ENCODE measurements at regions not wholly inside any gene's neighbourhood (a gene's known extent, or its start where the extent isn't known, plus 50 kb on each side); places are given as distances from the start of the nearest gene placed in this dataset.
A peak's percentile ranks its signal among the peaks of the same experiment; 100 is the strongest.

DNA sequence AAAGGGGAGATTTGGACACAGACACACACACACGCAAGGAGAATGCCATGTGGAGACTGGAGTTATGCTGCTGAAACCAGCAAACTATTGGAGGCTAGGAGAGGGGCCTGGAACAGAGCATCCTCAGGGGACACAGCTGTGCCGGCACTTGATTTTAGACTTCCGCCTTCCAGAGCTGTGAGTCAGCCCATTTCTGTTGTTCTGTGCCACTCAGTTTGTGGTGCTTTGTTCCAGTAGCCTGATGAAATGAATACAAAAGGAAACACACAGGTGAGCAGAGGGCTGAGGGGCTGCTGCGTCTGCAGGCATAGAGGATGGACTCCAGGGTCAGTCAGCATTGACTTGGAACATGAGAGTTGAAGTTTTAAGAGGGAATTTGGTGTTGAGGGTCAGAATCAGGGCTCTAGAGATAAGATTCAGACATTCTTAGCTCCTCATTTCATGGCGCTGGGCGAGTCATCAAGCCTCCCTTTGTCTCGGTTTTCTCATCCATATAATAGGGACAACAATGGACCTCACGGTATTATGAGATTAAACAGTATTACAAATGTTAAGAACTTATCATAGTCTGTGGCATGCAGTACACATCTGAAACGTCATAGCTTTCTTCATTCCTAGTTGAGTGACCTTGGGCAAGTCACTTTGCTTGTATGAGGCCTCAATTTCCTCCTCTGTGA lies 191.0 kb downstream of the MIAT start:
- DNase-seq: no peak

DNA sequence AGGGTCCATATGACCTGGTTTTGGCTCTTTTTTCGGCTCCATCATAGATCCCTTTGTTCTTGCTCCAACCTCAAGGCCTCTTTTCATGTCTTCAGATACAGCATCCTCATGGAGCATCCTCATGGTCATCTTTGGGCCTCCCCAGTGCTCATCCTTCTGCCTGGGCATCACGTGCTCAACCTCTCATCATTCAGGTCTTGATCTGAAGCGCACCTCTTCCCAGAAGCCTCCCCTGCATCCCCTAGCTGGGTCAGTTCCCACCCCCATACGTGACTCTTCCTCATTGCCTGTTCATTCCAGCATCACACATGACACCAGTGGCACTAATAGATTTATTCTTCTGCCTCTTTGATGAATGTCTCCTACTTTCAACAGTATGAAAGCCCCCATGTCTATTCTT lies 192.2 kb downstream of the MIAT start:
- DNase-seq: no peak

DNA sequence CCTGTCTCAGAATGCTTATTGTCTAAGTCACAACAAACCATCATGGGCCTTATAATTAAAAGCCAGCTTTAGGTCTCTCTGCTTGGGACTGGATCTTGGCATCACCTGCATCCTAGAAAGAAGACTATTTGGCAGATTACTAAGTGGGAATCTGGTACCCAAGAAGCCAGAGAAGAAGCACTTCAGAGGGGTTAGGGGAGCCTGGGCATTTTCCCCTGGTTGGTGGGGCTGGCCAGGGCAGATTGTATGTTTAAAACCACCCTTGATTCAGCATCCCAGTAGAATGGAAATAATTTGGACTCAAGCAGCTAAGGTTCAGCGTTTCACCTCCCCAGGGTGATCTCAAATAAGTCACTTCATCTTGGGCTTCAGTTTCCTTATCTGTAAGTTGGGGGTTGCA lies 193.7 kb downstream of the MIAT start:
- no peak for DNase-seq

- no peak for DNase-seq
Measured at GRCh38 chr22:26852176-26852575, 194.8 kb downstream of the MIAT start.

DNA sequence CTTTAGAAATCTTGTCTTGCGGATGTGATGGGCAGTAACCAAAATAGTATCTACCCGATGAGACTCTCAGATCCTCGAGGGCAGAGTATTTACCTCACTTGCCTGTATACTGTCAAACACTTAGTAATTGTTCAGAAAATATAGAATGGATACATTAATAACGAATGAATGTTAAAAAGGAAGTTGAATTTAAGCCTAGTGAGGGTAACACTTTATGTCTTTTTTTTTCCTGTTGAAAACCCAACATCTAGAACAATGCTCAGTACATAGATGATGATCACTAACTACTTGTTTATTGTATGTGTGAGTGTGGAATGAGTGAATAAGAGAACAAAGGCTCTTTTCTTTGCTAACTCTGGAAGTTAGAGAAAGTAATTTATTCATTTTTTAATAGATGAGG lies 195.7 kb downstream of the MIAT start:
- no peak for DNase-seq

DNA sequence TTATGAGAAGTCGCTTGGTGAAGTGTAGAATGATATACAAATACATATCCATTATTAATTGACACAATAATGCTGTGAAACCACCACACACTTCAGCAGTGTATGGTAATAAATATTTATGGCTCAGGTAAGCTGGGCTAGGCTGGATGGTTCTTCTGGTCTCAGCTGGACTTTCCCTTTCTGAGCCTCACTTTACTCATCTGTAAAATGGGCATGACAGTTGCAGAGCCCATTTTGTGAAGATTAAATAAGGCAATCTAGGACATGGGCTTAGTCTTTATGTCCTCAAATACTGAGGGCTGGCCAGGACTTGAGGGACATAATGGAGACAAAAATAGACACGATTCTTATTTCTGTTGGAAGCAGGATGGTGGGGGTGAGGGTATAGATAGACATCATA lies 196.1 kb downstream of the MIAT start:
- DNase-seq: no peak

DNA sequence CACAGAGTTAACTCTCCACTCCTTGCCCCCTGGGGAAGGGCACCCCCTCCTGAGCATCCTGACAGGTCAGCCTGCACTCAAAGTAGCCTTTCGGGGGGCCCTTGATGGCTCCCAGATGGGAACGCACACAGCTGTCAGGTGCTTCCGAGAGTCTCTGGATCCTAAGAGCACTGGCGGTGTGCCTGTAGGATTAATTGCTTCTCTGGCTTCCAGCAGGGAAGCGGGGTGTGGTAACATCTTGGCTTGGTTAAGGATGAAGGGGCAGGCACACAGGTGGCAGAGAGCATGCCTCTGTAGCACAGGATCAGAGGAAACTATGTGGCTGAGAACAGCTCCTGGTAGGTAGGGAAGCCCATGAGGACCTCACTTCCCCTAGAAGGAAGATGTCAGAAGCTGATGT lies 199.8 kb downstream of the MIAT start:
- DNase-seq: no peak

DNA sequence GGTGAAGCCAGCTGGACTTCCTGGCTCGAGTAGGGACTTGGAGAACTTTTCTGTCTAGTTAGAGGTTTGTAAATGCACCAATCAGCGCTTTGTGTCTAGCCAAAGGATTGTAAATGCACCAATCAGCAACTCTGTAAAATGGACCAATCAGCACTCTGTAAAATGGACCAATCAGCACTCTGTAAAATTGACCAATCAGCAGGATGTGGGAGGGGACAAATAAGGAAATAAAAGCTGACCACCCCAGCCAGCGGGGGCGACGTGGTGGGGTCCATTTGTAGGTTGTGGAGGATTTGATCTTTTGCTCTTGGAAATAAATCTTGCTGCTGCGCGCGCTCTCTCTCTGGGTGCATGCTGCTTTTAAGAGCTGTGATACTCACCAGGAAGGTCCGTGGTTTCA lies 202.9 kb downstream of the MIAT start:
- DNase-seq: no peak

GRCh38 chr22:26865021-26865420 lies 207.6 kb downstream of the MIAT start:
- DNase-seq: no peak

- no peak for DNase-seq
Measured at GRCh38 chr22:26883393-26883792, 226.0 kb downstream of the MIAT start.

DNA sequence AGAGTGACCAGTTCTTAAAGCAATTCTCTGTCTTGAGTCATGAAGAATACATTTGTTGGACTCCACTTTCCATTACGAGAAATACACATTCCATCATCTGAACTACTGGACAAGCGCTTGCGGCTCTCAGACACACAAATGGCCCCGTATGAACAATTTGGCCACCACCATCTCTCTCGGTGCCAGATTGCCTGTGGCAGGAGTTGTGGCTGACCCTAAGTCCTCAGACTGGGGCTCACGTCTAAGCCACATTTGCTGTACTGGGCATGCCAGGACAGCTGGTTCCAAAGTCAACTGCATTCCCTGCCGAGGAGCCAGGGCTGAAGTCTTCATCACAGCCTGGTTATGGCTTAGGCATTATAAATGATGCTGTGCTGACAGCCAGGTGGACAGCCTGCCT lies 227.5 kb downstream of the MIAT start:
- no peak for DNase-seq

DNA sequence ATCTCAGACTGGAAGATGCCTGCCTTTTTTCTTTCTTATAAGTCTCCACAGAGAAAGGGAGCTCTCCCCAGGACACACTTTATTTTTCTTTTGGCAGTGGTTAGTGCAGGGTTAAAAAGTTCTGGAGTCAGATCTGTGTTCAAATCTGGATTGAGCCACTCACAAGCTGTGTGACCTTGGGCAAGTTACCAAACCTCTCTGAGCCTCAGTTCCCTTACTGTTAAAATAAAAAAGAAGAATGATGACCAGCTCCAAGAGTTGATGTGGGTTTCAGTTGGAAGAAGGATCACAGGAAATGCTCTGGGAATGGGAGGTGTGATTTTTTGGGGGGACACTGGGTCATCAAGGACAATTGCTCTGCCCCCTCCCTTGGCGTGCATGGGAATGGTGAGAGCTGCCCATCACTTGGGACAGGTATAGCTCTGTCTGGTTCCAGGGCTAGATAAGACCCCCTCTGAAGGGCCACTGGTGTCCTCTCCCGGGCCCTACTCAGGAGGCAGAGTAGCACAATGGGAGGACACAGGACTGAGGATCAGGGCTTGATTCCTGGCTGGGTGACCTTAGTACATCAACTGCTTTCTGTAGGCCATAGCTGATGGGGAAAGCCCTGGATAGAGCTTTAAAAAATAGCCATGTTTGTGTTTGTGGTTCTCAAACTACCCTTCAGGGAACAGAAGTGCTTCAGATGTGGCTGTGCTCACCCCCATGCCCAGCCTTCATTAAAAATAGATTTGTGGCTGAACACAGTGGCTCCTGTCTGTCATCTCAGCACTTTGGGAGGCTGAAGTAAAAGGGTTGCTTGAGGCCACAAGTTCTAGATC lies 228.3 kb downstream of the MIAT start:
- no peak for DNase-seq

- DNase-seq: peak; percentile 67
Measured at GRCh38 chr22:26887456-26887855, 230.1 kb downstream of the MIAT start.

DNA sequence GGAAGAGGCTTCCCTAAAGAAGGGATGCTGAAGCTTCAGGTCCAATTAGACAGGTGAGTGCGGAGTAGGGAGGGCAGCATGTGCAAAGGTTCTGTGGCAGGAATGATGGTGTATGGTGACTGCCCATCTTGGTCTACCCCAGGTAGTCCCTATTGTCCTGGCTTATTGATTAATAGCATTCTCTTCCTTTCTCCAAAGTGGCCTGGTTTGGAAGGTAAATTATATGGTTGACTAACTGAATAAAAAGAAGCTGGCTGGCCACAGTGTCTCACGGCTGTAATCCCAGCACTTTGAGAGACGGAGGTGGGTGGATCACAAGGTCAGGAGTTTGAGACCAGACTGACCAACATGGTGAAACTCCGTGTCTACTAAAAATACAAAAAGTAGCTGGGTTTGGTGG lies 230.5 kb downstream of the MIAT start:
- no peak for DNase-seq

DNA sequence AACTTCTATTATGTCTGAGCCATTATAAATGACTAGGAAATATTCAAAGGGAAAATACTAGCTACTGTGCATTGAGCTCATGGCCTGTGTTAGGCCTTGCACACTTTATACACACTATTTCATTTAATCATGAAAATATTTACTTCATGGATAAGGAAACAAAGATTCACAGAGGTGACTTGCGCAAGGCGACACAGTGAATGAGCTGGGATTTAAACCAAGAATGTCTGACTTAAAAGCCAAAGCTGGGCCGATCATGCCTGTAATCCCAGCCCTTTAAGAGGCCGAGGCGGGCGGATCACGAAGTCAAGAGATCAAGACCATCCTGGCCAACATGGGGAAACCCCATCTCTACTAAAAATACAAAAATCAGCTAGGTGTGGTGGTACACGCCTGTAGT lies 231.5 kb downstream of the MIAT start:
- no peak for DNase-seq

DNA sequence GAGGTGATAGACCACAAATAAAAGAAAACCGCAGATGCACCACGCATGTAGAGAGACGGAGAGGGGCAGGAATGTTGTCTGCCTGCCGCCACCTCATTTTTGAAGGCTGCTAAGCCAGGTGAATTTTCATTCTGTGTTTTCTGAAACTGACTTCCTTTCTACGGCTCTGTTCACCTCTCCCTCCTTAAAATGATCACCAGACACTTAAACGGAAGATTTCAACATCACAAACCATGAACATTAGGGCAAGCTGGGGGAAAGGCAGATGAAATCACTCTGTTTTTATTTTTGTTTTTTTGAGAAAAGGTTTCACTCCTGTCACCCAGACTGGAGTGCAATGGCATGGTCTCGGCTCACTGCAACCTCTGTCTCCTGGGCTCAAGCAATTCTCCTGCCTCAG lies 232.4 kb downstream of the MIAT start:
- no peak for DNase-seq

DNA sequence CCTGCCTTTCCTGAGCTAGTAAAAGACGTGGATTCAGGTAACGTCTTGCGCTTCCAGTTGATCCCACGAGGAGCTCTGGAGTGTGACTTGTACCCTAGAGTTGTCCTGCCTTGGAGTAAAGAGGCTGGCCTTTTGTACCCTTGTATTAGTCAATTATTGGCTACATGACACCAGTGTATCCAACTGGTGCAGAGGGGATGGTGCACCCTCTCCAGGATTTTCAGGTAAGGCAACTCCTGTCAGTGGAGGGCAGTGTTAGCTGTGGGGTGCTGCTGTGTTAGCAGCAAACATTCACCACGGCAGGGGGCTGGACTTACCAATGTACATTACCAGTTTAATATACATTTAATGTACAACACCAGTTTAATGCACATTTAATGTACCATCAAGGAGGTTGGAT lies 233.5 kb downstream of the MIAT start:
- no peak for DNase-seq

DNA sequence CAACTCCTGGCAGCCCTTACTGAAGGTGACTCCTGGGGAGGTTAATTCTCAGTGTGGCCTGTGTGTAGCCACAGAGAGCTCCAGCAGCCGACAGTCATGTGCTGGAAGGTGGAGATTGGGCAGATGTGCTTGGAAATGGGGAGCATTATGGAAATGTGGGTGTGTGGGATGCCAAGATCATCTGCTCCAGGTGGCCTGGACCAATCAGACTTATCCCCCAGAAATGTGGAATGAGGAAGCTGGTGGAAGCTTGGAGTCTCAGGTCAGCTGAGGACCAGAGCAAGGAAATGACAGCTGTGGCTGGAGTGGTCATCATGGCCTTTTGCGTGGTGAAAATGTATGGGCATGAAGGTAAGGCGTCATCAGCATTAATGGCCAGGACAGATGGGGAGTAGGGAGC lies 234.0 kb downstream of the MIAT start:
- DNase-seq: no peak

DNA sequence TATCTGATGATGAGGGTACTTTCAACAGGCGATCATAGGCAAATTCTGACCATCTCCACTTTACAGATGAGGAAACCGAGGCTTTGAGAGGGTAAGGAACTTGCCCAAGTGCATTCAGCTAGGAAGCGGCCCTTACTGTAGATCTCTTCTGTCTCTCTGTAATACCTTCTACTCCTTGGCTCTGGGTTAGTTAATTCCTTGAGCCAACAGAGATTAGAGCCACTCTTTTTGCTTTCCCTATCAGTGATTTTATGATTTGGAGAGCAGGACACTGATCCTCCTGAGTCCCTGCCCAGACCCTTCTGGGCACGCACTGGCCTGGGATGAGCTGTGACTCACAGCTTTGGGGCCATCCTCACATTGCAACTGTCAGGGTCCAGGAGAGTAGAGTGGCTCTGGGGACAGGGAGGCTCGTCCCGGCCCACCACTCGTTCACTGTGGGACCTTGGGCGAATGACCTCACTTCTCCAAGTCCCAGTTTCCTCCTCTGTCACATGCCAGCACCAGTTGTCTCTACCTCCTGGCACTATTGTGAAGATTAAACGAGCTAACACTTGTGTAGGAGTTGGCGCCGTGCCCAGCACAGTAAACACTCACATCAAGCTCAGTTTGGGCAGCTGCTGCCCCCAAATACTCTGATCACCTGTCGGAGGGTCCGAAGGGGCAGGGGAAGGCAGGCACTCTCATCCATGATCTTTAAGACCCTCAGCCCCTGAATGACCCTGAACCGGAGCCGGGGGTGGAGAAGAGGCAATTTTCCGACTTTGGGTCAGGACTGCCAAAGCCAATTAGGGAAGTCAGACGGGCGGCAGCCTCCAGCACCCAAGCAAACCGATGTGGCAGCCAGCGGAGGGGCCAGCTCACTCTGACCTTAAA lies 235.0 kb downstream of the MIAT start:
- no peak for DNase-seq

- no peak for DNase-seq
Measured at GRCh38 chr22:26893173-26894110, 236.1 kb downstream of the MIAT start.

GRCh38 chr22:26894362-26894761 lies 237.0 kb downstream of the MIAT start:
- DNase-seq: no peak

GRCh38 chr22:26894766-26895485 lies 237.5 kb downstream of the MIAT start:
- peak; percentile 89 for DNase-seq
